ENCODE measurements at regions not wholly inside any gene's neighbourhood (a gene's known extent, or its start where the extent isn't known, plus 50 kb on each side); places are given as distances from the start of the nearest gene placed in this dataset.

DNA sequence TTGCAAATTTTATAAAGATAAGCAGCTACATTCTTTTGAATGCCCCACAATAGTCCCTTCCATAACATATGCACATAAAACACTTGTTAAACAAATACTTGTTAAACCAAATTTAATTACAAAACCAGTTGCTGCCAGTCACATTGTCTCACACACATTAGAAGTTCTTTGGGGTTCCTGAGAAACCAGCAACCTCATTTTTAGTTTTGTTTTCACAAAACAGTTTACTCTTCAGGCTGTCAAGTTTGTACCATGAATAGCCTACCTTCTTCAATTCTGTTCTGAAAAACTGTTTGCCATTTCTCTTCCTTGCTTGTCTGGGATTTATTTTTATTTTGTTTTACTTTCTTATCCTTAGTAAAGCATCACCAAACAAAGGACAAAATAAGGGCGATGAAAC, 176.5 kb upstream of the PHF14 start:
- TF ChIP-seq, protein P1, sequence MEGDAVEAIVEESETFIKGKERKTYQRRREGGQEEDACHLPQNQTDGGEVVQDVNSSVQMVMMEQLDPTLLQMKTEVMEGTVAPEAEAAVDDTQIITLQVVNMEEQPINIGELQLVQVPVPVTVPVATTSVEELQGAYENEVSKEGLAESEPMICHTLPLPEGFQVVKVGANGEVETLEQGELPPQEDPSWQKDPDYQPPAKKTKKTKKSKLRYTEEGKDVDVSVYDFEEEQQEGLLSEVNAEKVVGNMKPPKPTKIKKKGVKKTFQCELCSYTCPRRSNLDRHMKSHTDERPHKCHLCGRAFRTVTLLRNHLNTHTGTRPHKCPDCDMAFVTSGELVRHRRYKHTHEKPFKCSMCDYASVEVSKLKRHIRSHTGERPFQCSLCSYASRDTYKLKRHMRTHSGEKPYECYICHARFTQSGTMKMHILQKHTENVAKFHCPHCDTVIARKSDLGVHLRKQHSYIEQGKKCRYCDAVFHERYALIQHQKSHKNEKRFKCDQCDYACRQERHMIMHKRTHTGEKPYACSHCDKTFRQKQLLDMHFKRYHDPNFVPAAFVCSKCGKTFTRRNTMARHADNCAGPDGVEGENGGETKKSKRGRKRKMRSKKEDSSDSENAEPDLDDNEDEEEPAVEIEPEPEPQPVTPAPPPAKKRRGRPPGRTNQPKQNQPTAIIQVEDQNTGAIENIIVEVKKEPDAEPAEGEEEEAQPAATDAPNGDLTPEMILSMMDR (conservative IDR thresholded peaks at IDR 0.05; ENCODE audit: low read depth, low read length) = no peak
- TF ChIP-seq POLR2A (IDR thresholded peaks at IDR 0.05; ENCODE audit: low read depth, low read length) = no peak
- no peak for TF ChIP-seq RAD21 (IDR thresholded peaks at IDR 0.05; ENCODE audit: low read length)
- TF ChIP-seq, protein P2, sequence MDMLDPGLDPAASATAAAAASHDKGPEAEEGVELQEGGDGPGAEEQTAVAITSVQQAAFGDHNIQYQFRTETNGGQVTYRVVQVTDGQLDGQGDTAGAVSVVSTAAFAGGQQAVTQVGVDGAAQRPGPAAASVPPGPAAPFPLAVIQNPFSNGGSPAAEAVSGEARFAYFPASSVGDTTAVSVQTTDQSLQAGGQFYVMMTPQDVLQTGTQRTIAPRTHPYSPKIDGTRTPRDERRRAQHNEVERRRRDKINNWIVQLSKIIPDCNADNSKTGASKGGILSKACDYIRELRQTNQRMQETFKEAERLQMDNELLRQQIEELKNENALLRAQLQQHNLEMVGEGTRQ (IDR thresholded peaks at IDR 0.05; ENCODE audit: low read depth, low read length) = no peak
- no peak for TF ChIP-seq MXI1 (IDR thresholded peaks at IDR 0.05; ENCODE audit: borderline replicate concordance, low read depth, low read length)
- no peak for TF ChIP-seq CEBPB (IDR thresholded peaks at IDR 0.05; ENCODE audit: low read depth, low read length)
- TF ChIP-seq MAFK (IDR thresholded peaks at IDR 0.05; ENCODE audit: low read depth, low read length) = no peak
- TF ChIP-seq CHD1 (IDR thresholded peaks at IDR 0.05; ENCODE audit: low read depth, low read length) = no peak
- TF ChIP-seq FOS (IDR thresholded peaks at IDR 0.05; ENCODE audit: low read depth, low read length) = no peak
- TF ChIP-seq BHLHE40 (IDR thresholded peaks at IDR 0.05; ENCODE audit: low read depth, low read length) = no peak
- no peak for TF ChIP-seq RCOR1 (IDR thresholded peaks at IDR 0.05; ENCODE audit: insufficient replicate concordance, low read length)

Measured in IMR-90 (cell line).